MM.1S (cell line): ENCODE measurements at regions not wholly inside any gene's neighbourhood (a gene's known extent, or its start where the extent isn't known, plus 50 kb on each side); places are given as distances from the start of the nearest gene placed in this dataset.

Source experiments
- DNase-seq: peaks from one replicate; pipeline ENCODE4 v3.0.0-alpha.2; 2015
- H2AFZ ChIP-seq: fragments of 300-600 bp; sonication (generic); 2 replicates; pipeline ENCODE4 v1.6.0; 2016; ENCODE audit warnings: antibody characterized with exemption, low read length
- H3F3A ChIP-seq: fragments of 300-600 bp; sonication (generic); 2 replicates; pipeline ENCODE4 v1.6.1; 2016; ENCODE audit warnings: mild to moderate bottlenecking, antibody characterized with exemption, low read length, moderate library complexity, mixed read lengths; ENCODE audit not compliant: insufficient read depth
- H3K27ac ChIP-seq: fragments of 300-600 bp; sonication (generic); 2 replicates; pipeline ENCODE4 v1.5.1; 2016; ENCODE audit warnings: mild to moderate bottlenecking, low read length
- H3K27me3 ChIP-seq: fragments of 300-600 bp; sonication (generic); replicated peaks from 2 replicates; pipeline ENCODE4 v1.6.0; 2016; ENCODE audit warnings: low read length; ENCODE audit not compliant: insufficient read depth
- H3K36me3 ChIP-seq: fragments of 300-600 bp; sonication (generic); replicated peaks from 2 replicates; pipeline ENCODE4 v1.6.1; 2016; ENCODE audit warnings: mild to moderate bottlenecking, low read length, mixed read lengths; ENCODE audit not compliant: insufficient read depth
- H3K4me1 ChIP-seq: fragments of 300-600 bp; sonication (generic); 2 replicates; pipeline ENCODE4 v1.6.1; 2016; ENCODE audit warnings: low read length, mixed read lengths
- H3K4me2 ChIP-seq: fragments of 300-600 bp; sonication (generic); 2 replicates; pipeline ENCODE4 v1.6.0; 2016; ENCODE audit warnings: low read depth, low read length
- H3K4me3 ChIP-seq: fragments of 300-600 bp; sonication (generic); 2 replicates; pipeline ENCODE4 v1.5.1; 2016; ENCODE audit warnings: low read length, mixed read lengths
- H3K79me2 ChIP-seq: fragments of 300-600 bp; sonication (generic); 2 replicates; pipeline ENCODE4 v1.6.1; 2016; ENCODE audit warnings: mixed run types, low read length, mixed read lengths
- H3K9ac ChIP-seq: fragments of 300-600 bp; sonication (generic); 2 replicates; pipeline ENCODE4 v1.6.1; 2016; ENCODE audit warnings: low read length, mixed read lengths
- H3K9me2 ChIP-seq: fragments of 300-600 bp; sonication (generic); replicated peaks from 2 replicates; pipeline ENCODE4 v1.6.1; 2016; ENCODE audit warnings: mild to moderate bottlenecking, low read length, mixed read lengths; ENCODE audit not compliant: insufficient read depth
- H3K9me3 ChIP-seq: fragments of 300-600 bp; sonication (generic); replicated peaks from 2 replicates; pipeline ENCODE4 v1.6.1; 2016; ENCODE audit warnings: mild to moderate bottlenecking, low read length, mixed read lengths; ENCODE audit not compliant: insufficient read depth
- H4K20me1 ChIP-seq: fragments of 300-600 bp; sonication (generic); 2 replicates; pipeline ENCODE4 v1.6.1; 2016; ENCODE audit warnings: mild to moderate bottlenecking, low read length, moderate library complexity, mixed read lengths; ENCODE audit not compliant: insufficient read depth
- CTCF ChIP-seq: fragments of 300-600 bp; sonication (generic); IDR thresholded peaks from 2 replicates; pipeline ENCODE4 v1.5.1; 2016; ENCODE audit warnings: antibody characterized with exemption, low read length, mixed read lengths
- EZH2 ChIP-seq: fragments of 300-600 bp; sonication (generic); optimal IDR thresholded peaks from 2 replicates; pipeline ENCODE3; 2017; ENCODE audit warnings: low read depth, mild to moderate bottlenecking, antibody characterized with exemption, low read length, mixed read lengths
- EZH2phosphoT487 ChIP-seq: fragments of 300-600 bp; sonication (generic); IDR thresholded peaks from 2 replicates; pipeline ENCODE4 v1.6.1; 2018; ENCODE audit warnings: antibody characterized with exemption, low read length

- TF ChIP-seq EZH2phosphoT487 = no peak
- Histone ChIP-seq H3F3A (no peaks in the 10 kb centered on the region), H3K4me1 (no peaks in the 10 kb centered on the region), H3K9me2 (no peaks in the 10 kb centered on the region), H4K20me1 (no peaks in the 10 kb centered on the region), H3K9ac (no peak overlapping the region), H3K79me2 (no peaks in the 10 kb centered on the region), H3K4me2 (no peak overlapping the region), H2AFZ (no peak overlapping the region), H3K27ac (no peak overlapping the region), H3K27me3 (no peaks in the 10 kb centered on the region), H3K36me3 (no peaks in the 10 kb centered on the region), H3K4me3 (no peak overlapping the region), H3K9me3 (no peaks in the 10 kb centered on the region)
- no peak for DNase-seq
These were observed 235.0 kb downstream of the ACTL7B start for GRCh38 chr9:108620767-108621166.

- H3K27me3 ChIP-seq = no peaks in the 10 kb centered on the region
These were observed 236.8 kb downstream of the ACTL7B start for GRCh38 chr9:108618906-108619550.

GRCh38 chr9:108617676-108618075, 238.1 kb downstream of the ACTL7B start:
- Histone ChIP-seq H3K36me3 (no peaks in the 10 kb centered on the region), H4K20me1 (no peaks in the 10 kb centered on the region), H3K4me3 (no peak overlapping the region), H3K27me3 (no peaks in the 10 kb centered on the region), H3K9me3 (no peaks in the 10 kb centered on the region), H3K79me2 (no peaks in the 10 kb centered on the region), H3K9me2 (no peaks in the 10 kb centered on the region), H2AFZ (no peak overlapping the region), H3K9ac (no peak overlapping the region), H3F3A (no peaks in the 10 kb centered on the region), H3K27ac (no peak overlapping the region), H3K4me2 (no peak overlapping the region), H3K4me1 (no peaks in the 10 kb centered on the region)
- TF ChIP-seq CTCF (no peak), EZH2phosphoT487 (no peak), EZH2 (no peak)
- DNase-seq = no peak

More at GRCh38 chr9:108618906-108619550, 236.8 kb downstream of the ACTL7B start:
- H3K79me2 ChIP-seq = no peaks in the 10 kb centered on the region
- no peaks in the 10 kb centered on the region for H3K4me1 ChIP-seq
- no peaks in the 10 kb centered on the region for H3K9me2 ChIP-seq
- no peaks in the 10 kb centered on the region for H3K36me3 ChIP-seq
- no peaks in the 10 kb centered on the region for H4K20me1 ChIP-seq
- DNase-seq = no peak
- no peaks in the 10 kb centered on the region for H3F3A ChIP-seq
- no peak overlapping the region for H2AFZ ChIP-seq
- H3K9ac ChIP-seq = no peak overlapping the region
- no peak overlapping the region for H3K27ac ChIP-seq
- TF ChIP-seq EZH2phosphoT487 (no peak), EZH2 (no peak), CTCF (no peak)
- H3K4me2 ChIP-seq = no peak overlapping the region
- no peaks in the 10 kb centered on the region for H3K9me3 ChIP-seq
- no peak overlapping the region for H3K4me3 ChIP-seq

- no peak overlapping the region for H3K27ac ChIP-seq
- no peak overlapping the region for H2AFZ ChIP-seq
- no peaks in the 10 kb centered on the region for H3F3A ChIP-seq
- H4K20me1 ChIP-seq = no peaks in the 10 kb centered on the region
- H3K36me3 ChIP-seq = no peaks in the 10 kb centered on the region
- H3K4me2 ChIP-seq = no peak overlapping the region
- H3K9me3 ChIP-seq = no peaks in the 10 kb centered on the region
- no peaks in the 10 kb centered on the region for H3K27me3 ChIP-seq
- H3K4me3 ChIP-seq = no peak overlapping the region
- no peaks in the 10 kb centered on the region for H3K4me1 ChIP-seq
- no peaks in the 10 kb centered on the region for H3K79me2 ChIP-seq
- no peak overlapping the region for H3K9ac ChIP-seq
- H3K9me2 ChIP-seq = no peaks in the 10 kb centered on the region
- TF ChIP-seq EZH2 (no peak), EZH2phosphoT487 (no peak), CTCF (no peak)
- no peak for DNase-seq
These were observed 240.6 kb downstream of the ACTL7B start for GRCh38 chr9:108615152-108615551.
